ENCODE measurements at regions not wholly inside any gene's neighbourhood (a gene's known extent, or its start where the extent isn't known, plus 50 kb on each side); places are given as distances from the start of the nearest gene placed in this dataset.

DNA sequence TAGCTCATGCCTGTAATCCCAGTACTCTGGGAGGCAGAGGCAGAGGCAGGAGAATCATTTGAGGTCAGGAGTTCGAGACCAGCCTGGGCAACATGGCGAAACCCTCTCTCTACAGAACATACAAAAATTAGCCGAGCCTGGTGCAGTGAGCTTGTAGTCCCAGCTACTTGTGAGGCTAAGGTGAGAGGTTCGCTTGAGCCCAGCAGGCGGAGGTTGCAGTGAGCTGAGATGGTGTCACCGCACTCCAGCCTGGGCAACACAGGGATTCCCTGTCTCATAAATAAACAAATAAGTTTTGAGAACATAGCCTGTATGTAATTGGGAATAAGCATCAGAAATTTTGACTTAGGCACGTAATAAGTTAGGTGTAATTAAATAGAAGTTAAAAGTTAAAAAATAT is 971.7 kb upstream of the COX7C start:
- no TSS peak for BruUV-seq (replicated peaks)
- Mint-ChIP-seq H3K27ac (ENCODE audit: unreplicated experiment) (no peak overlapping the region), H3K4me3 (ENCODE audit: low read depth, unreplicated experiment) (no peak overlapping the region), H3K9me3 (ENCODE audit: low read depth, unreplicated experiment) (peaks cover 2% of the 10 kb centered on the region), H3K27me3 (ENCODE audit: unreplicated experiment) (no peaks in the 10 kb centered on the region), H3K4me1 (ENCODE audit: low read depth, unreplicated experiment) (no peaks in the 10 kb centered on the region), H3K36me3 (ENCODE audit: insufficient read depth, unreplicated experiment) (no peaks in the 10 kb centered on the region)
- CTCF ChIA-PET, result no interaction called here
- no peak for DNase-seq
- intact Hi-C loops (cut with micrococcal nuclease; ENCODE audit: unreplicated experiment), result no loop called here
- no peak for TF ChIP-seq CTCF (IDR thresholded peaks at IDR 0.05; ENCODE audit: unreplicated experiment)

DNA sequence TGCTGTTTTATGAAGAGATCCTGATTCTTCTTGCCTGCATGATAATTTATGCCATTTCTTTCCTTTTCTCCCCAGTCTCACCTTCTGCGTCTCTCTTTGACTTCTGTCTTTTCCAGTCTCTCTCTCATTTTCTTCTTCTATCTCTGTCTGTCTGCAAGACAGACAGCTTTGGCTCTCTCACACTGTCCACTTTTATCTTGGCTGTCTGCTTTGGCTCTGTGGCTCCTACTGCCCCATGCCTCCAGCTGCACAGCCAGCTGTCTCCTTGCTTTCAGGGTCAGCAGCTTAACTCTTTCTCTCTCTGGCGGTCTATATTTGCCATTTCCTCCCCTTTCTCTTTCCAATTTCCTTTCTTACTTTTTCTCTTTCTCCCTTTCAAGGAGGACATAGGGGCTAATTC is 971.1 kb upstream of the COX7C start:
- Mint-ChIP-seq H3K9me3 (ENCODE audit: low read depth, unreplicated experiment) (no peaks in the 10 kb centered on the region), H3K27me3 (ENCODE audit: unreplicated experiment) (no peaks in the 10 kb centered on the region), H3K4me3 (ENCODE audit: low read depth, unreplicated experiment) (no peak overlapping the region), H3K27ac (ENCODE audit: unreplicated experiment) (no peak overlapping the region), H3K4me1 (ENCODE audit: low read depth, unreplicated experiment) (no peaks in the 10 kb centered on the region), H3K36me3 (ENCODE audit: insufficient read depth, unreplicated experiment) (no peaks in the 10 kb centered on the region)
- intact Hi-C loops (cut with micrococcal nuclease; ENCODE audit: unreplicated experiment), result no loop called here
- no peak for DNase-seq
- BruUV-seq (replicated peaks), result no TSS peak
- TF ChIP-seq CTCF (IDR thresholded peaks at IDR 0.05; ENCODE audit: unreplicated experiment), result no peak
- CTCF ChIA-PET, result no interaction called here

GRCh38 chr5:85647349-85648127 is 970.2 kb upstream of the COX7C start:
- no peaks in the 10 kb centered on the region for H3K4me1 Mint-ChIP-seq (ENCODE audit: low read depth, unreplicated experiment)
- H3K4me3 Mint-ChIP-seq (ENCODE audit: low read depth, unreplicated experiment), result no peak overlapping the region
- CTCF ChIA-PET, result no interaction called here

DNA sequence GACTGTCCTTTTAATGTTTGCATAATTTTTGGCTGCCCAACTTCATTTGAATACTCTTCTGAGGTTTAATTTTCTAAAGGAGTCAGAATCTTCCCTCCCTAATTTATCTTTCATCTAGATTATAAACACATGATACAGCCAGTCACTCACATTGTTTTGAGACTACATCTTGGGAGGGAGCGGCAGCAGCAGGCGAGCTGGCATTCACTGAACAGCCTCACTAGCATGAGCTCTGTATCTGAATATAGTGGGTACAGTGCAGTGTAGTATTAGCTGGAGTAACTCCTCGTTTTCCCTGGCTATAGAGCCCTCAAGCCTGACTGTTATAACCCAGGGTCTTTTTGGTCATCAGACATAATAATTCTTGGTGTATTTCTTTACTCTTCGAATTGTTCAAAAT is 969.2 kb upstream of the COX7C start:
- intact Hi-C loops (cut with micrococcal nuclease; ENCODE audit: unreplicated experiment), result no loop called here
- Mint-ChIP-seq H3K9me3 (ENCODE audit: low read depth, unreplicated experiment) (no peaks in the 10 kb centered on the region), H3K4me3 (ENCODE audit: low read depth, unreplicated experiment) (no peak overlapping the region), H3K4me1 (ENCODE audit: low read depth, unreplicated experiment) (no peaks in the 10 kb centered on the region), H3K27ac (ENCODE audit: unreplicated experiment) (no peak overlapping the region), H3K27me3 (ENCODE audit: unreplicated experiment) (no peaks in the 10 kb centered on the region), H3K36me3 (ENCODE audit: insufficient read depth, unreplicated experiment) (no peaks in the 10 kb centered on the region)
- no TSS peak for BruUV-seq (replicated peaks)
- CTCF ChIA-PET, result no interaction called here
- DNase-seq, result no peak
- TF ChIP-seq CTCF (IDR thresholded peaks at IDR 0.05; ENCODE audit: unreplicated experiment), result no peak

More at GRCh38 chr5:85647349-85648127, 970.2 kb upstream of the COX7C start:
- no TSS peak for BruUV-seq (replicated peaks)
- DNase-seq, result no peak
- H3K9me3 Mint-ChIP-seq (ENCODE audit: low read depth, unreplicated experiment), result no peaks in the 10 kb centered on the region
- H3K36me3 Mint-ChIP-seq (ENCODE audit: insufficient read depth, unreplicated experiment), result no peaks in the 10 kb centered on the region
- no peaks in the 10 kb centered on the region for H3K27me3 Mint-ChIP-seq (ENCODE audit: unreplicated experiment)
- no peak for TF ChIP-seq CTCF (IDR thresholded peaks at IDR 0.05; ENCODE audit: unreplicated experiment)
- no peak overlapping the region for H3K27ac Mint-ChIP-seq (ENCODE audit: unreplicated experiment)
- intact Hi-C loops (cut with micrococcal nuclease; ENCODE audit: unreplicated experiment), result no loop called here
